Tibial artery (tissue), 4 donors: ENCODE measurements at regions not wholly inside any gene's neighbourhood (a gene's known extent, or its start where the extent isn't known, plus 50 kb on each side); places are given as distances from the start of the nearest gene placed in this dataset.

Source experiments
- DNase-seq, 2 donors: peaks; one replicate each; pipeline ENCODE4 v3.0.0-alpha.2; 2019
- H3K27ac ChIP-seq, 2 donors: fragments of 200-600 bp; sonication (generic) in 1 of 2; 1 replicate in 1 of 2; 2 replicates in 1 of 2; pipeline ENCODE4 v1.5.1; 2018 to 2019; ENCODE audit warnings: mild to moderate bottlenecking in 1 of 2
- H3K27me3 ChIP-seq, 2 donors: fragments of 200-600 bp; sonication (generic) in 1 of 2; one replicate each; pipeline versions ENCODE4 v1.5.1 to v1.6.0; 2016 to 2019
- H3K36me3 ChIP-seq, 3 donors: fragments of 200-600 bp; sonication (generic) in 2 of 3; one replicate each; pipeline ENCODE4 v1.5.1; 2016 to 2019; ENCODE audit warnings: mild to moderate bottlenecking in 2 of 3
- H3K4me1 ChIP-seq, 4 donors: fragments of 200-600 bp; sonication (generic) in 2 of 4; 1 replicate in 3 of 4; 2 replicates in 1 of 4; pipeline ENCODE4 v1.5.1; 2016 to 2019
- H3K4me3 ChIP-seq, 2 donors: fragments of 200-600 bp; sonication (generic) in 1 of 2; 1 replicate in 1 of 2; 2 replicates in 1 of 2; pipeline ENCODE4 v1.5.1; 2018 to 2019; ENCODE audit warnings: mild to moderate bottlenecking in 2 of 2
- H3K9me3 ChIP-seq, 3 donors: fragments of 200-600 bp; sonication (generic) in 1 of 3; one replicate each; pipeline ENCODE4 v1.5.1; 2016 to 2019
- intact Hi-C: fragments of 100-400 bp; cut with DNase I; formaldehyde crosslinking; loops from one replicate; pipeline ENCODE4 v1.15.0; 2023; ENCODE audit warnings: low total_unique reads
- TF ChIP-seq, protein P1 (sequence below), 2 experiments: fragments of 200-600 bp in 1 of 2; fragments of 450-650 bp in 1 of 2; IDR thresholded peaks; one replicate each; pipeline ENCODE4 v1.5.1; 2017 to 2019; ENCODE audit warnings: antibody characterized with exemption in 2 of 2, mild to moderate bottlenecking in 1 of 2, moderate library complexity in 1 of 2

DNA sequence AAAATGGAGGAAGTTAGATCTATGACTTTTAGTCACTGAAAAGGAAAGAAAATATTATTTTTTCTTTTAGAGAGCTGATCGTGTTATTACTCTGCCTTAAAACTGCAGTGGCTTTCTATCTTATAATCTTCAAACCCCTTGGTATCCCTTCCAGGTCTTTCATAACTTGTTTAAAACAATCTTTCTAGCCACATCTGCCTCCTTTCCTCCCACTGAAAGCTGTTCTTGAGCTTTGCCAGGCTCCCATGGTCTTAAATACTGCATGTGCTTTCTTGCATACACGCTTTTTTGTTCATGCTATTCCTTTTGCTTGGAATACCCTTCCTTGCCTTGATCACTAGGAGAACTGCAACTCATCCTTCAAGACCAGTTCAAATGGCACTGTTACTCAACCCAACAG, 65.9 kb upstream of the GADD45A start:
- Histone ChIP-seq H3K36me3 (no peaks in the 10 kb centered on the region), H3K27me3 (no peaks in the 10 kb centered on the region), H3K27ac (peak overlapping the region; percentile 80 to 87), H3K4me3 (peak overlapping the region; percentile 4 to 25), H3K9me3 (no peaks in the 10 kb centered on the region), H3K4me1 (peaks cover 0 to 28% (median 19%) of the 10 kb centered on the region in 4 donors)
- TF ChIP-seq, protein P1, sequence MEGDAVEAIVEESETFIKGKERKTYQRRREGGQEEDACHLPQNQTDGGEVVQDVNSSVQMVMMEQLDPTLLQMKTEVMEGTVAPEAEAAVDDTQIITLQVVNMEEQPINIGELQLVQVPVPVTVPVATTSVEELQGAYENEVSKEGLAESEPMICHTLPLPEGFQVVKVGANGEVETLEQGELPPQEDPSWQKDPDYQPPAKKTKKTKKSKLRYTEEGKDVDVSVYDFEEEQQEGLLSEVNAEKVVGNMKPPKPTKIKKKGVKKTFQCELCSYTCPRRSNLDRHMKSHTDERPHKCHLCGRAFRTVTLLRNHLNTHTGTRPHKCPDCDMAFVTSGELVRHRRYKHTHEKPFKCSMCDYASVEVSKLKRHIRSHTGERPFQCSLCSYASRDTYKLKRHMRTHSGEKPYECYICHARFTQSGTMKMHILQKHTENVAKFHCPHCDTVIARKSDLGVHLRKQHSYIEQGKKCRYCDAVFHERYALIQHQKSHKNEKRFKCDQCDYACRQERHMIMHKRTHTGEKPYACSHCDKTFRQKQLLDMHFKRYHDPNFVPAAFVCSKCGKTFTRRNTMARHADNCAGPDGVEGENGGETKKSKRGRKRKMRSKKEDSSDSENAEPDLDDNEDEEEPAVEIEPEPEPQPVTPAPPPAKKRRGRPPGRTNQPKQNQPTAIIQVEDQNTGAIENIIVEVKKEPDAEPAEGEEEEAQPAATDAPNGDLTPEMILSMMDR (IDR thresholded peaks at IDR 0.05) = no peak
- intact Hi-C loops = no loop called here
- DNase-seq = no peak

GRCh38 chr1:67623906-67624305, 61.1 kb upstream of the GADD45A start:
- TF ChIP-seq, protein P1 (IDR thresholded peaks at IDR 0.05) = no peak
- intact Hi-C loops = no loop called here
- H3K4me1 ChIP-seq = peaks cover 0 to 16% (median 12%) of the 10 kb centered on the region in 4 donors
- no peak overlapping the region for H3K27ac ChIP-seq
- H3K9me3 ChIP-seq = no peaks in the 10 kb centered on the region
- no peak overlapping the region for H3K4me3 ChIP-seq
- no peaks in the 10 kb centered on the region for H3K36me3 ChIP-seq
- no peak for DNase-seq
- no peaks in the 10 kb centered on the region for H3K27me3 ChIP-seq

- H3K27ac ChIP-seq = no peak overlapping the region
- TF ChIP-seq, protein P1 (IDR thresholded peaks at IDR 0.05) = no peak
- DNase-seq = no peak
- H3K9me3 ChIP-seq = no peaks in the 10 kb centered on the region
- intact Hi-C loops = no loop called here
- H3K4me1 ChIP-seq = peaks cover 0 to 15% (median 10%) of the 10 kb centered on the region in 4 donors
- H3K4me3 ChIP-seq = no peak overlapping the region
- no peaks in the 10 kb centered on the region for H3K27me3 ChIP-seq
- H3K36me3 ChIP-seq = no peaks in the 10 kb centered on the region
Observed at GRCh38 chr1:67624680-67625079, 60.3 kb upstream of the GADD45A start.

DNA sequence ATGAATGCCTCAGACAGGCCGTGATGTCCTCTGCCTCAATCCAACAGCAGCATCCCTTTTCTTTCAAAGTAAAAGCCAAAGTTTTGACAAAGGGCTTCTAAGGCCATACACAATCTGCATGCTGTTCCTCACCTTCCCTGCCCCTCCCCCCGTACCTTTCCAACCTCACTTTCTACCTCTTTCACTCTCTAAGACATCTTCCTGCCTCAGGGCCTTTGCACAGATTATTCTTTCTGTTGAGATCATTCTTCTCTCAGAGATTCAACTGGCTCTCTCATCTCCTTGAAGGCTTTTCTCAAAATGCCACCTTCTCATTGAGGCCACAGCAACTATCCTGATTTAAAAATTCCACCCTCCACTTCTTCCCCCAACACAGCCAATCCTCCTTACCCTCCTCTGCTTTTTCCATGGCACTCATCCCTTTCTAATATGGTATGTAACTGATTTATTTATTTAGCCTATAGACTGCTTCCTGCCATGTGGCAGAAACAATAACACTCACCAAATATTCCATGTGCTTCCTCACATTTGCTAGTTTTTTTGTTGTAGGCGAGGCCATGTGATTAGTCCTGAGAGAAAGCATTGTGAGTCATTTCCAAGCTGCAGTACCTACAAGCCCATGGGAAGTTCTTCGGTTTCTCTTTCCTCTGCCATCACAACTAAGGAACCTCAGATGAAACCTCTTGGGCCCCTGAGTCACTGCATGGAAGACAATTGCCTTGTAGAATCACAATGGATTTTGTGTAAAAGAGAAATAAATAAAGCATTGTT, 58.7 kb upstream of the GADD45A start:
- DNase-seq = no peak
- no peak overlapping the region for H3K27ac ChIP-seq
- intact Hi-C loops = no loop called here
- H3K36me3 ChIP-seq = no peaks in the 10 kb centered on the region
- H3K27me3 ChIP-seq = no peaks in the 10 kb centered on the region
- H3K4me1 ChIP-seq = peaks cover 0 to 16% (median 8%) of the 10 kb centered on the region in 4 donors
- TF ChIP-seq, protein P1 (IDR thresholded peaks at IDR 0.05) = no peak
- no peak overlapping the region for H3K4me3 ChIP-seq
- H3K9me3 ChIP-seq = no peaks in the 10 kb centered on the region

GRCh38 chr1:67626861-67627235, 58.2 kb upstream of the GADD45A start:
- Histone ChIP-seq H3K27ac (no peak overlapping the region), H3K36me3 (no peaks in the 10 kb centered on the region), H3K4me1 (peaks cover 0 to 16% (median 8%) of the 10 kb centered on the region in 4 donors), H3K27me3 (no peaks in the 10 kb centered on the region), H3K4me3 (no peak overlapping the region), H3K9me3 (no peaks in the 10 kb centered on the region)
- no peak for DNase-seq
- TF ChIP-seq, protein P1 (IDR thresholded peaks at IDR 0.05) = no peak
- intact Hi-C loops = no loop called here
